ENCODE measurements at regions not wholly inside any gene's neighbourhood (a gene's known extent, or its start where the extent isn't known, plus 50 kb on each side); places are given as distances from the start of the nearest gene placed in this dataset.

DNA sequence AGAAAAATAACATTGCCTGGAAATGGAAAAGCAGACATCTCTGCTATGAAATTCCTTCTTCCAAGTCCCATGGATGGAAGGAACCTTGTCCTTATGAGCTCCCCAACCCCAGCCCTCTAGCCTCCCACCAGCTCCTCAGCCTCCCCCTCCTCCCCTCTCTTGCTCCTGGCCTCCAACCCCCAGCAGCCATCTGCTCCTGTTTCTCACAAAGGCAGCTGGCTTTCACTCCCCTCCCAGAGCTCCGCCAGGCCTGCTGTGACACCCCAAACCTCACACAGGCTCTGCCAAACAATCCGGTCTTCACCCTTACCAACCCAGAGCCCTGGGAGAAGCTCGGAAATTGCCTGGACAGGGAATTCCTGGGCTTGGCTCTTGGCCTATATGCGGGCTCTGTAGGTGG is 69.2 kb downstream of the KLHDC7A start:
- Histone ChIP-seq H3K4me3 (ENCODE audit: insufficient read depth, low read length) (no peak overlapping the region), H4K20me1 (ENCODE audit: insufficient read depth, low read length) (no peaks in the 10 kb centered on the region), H3K27me3 (ENCODE audit: insufficient read depth, low read length) (no peaks in the 10 kb centered on the region), H3K27ac (ENCODE audit: low read depth, low read length) (no peak overlapping the region), H2AFZ (ENCODE audit: low read length) (no peak overlapping the region), H3K9me3 (ENCODE audit: low read depth, low read length) (no peaks in the 10 kb centered on the region), H3K4me1 (ENCODE audit: insufficient read depth, low read length) (no peaks in the 10 kb centered on the region), H3K4me2 (ENCODE audit: insufficient read depth, low read length) (no peak overlapping the region), H3K36me3 (ENCODE audit: insufficient read depth, low read length) (no peaks in the 10 kb centered on the region), H3K79me2 (ENCODE audit: insufficient read depth, low read length) (no peaks in the 10 kb centered on the region)
- TF ChIP-seq, protein P1, sequence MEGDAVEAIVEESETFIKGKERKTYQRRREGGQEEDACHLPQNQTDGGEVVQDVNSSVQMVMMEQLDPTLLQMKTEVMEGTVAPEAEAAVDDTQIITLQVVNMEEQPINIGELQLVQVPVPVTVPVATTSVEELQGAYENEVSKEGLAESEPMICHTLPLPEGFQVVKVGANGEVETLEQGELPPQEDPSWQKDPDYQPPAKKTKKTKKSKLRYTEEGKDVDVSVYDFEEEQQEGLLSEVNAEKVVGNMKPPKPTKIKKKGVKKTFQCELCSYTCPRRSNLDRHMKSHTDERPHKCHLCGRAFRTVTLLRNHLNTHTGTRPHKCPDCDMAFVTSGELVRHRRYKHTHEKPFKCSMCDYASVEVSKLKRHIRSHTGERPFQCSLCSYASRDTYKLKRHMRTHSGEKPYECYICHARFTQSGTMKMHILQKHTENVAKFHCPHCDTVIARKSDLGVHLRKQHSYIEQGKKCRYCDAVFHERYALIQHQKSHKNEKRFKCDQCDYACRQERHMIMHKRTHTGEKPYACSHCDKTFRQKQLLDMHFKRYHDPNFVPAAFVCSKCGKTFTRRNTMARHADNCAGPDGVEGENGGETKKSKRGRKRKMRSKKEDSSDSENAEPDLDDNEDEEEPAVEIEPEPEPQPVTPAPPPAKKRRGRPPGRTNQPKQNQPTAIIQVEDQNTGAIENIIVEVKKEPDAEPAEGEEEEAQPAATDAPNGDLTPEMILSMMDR (IDR thresholded peaks at IDR 0.05; ENCODE audit: extremely low read depth, low read depth, low read length): no peak
- no peak for DNase-seq (ENCODE audit: insufficient read length, low spot score, missing footprints)

DNA sequence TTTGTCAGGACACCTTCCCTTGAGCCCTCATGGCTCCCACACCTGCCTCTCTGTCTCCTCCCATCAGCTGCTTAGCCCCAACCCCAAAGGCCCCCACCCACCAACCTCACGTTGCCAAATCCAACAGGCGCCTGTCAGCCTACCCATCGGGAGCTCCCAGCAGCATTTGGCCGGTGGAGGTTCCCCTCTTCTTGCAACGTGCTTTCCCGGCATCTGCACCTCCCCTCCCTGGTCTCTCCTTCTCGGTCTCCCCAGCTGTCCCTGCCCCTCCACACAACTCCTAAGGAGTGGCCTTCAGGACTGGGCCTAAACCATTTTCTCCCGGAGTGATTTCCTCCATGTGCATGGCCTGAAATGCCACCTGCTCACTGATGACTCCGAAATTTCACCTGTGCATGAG is 71.9 kb downstream of the KLHDC7A start:
- no peaks in the 10 kb centered on the region for H3K36me3 ChIP-seq (ENCODE audit: insufficient read depth, low read length)
- no peak for DNase-seq (ENCODE audit: insufficient read length, low spot score, missing footprints)
- no peaks in the 10 kb centered on the region for H3K9me3 ChIP-seq (ENCODE audit: low read depth, low read length)

DNA sequence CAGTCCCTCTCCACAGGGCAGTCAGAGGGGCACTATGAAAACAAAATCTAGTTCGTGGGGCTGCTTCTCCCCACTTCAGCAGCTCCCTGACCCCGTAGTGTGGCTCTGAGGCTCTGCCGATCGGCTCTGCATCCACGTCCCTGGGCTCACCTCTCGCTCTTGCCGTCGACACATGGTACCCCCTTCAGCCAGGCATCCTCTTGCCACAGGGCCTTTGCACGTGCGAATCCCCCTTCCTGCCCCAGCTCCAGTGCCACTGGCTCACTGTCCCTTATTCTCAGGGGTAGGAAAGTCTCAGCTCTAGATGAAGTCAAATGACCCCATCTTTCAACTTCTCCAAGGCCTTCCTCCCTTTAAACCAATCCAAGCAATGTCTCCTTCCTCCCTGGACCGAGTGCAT is 72.7 kb downstream of the KLHDC7A start:
- peaks cover 7% of the 10 kb centered on the region for H3K27me3 ChIP-seq (ENCODE audit: insufficient read depth, low read length)
- TF ChIP-seq, protein P1 (IDR thresholded peaks at IDR 0.05; ENCODE audit: extremely low read depth, low read depth, low read length): no peak

More for the DNA sequence above, 71.9 kb downstream of the KLHDC7A start:
- Histone ChIP-seq H3K27me3 (ENCODE audit: insufficient read depth, low read length) (peaks cover 4% of the 10 kb centered on the region), H3K4me2 (ENCODE audit: insufficient read depth, low read length) (no peak overlapping the region), H3K79me2 (ENCODE audit: insufficient read depth, low read length) (no peaks in the 10 kb centered on the region), H3K27ac (ENCODE audit: low read depth, low read length) (no peak overlapping the region), H3K4me3 (ENCODE audit: insufficient read depth, low read length) (no peak overlapping the region), H3K4me1 (ENCODE audit: insufficient read depth, low read length) (no peaks in the 10 kb centered on the region), H2AFZ (ENCODE audit: low read length) (no peak overlapping the region), H4K20me1 (ENCODE audit: insufficient read depth, low read length) (no peaks in the 10 kb centered on the region)
- TF ChIP-seq, protein P1 (IDR thresholded peaks at IDR 0.05; ENCODE audit: extremely low read depth, low read depth, low read length): no peak

DNA sequence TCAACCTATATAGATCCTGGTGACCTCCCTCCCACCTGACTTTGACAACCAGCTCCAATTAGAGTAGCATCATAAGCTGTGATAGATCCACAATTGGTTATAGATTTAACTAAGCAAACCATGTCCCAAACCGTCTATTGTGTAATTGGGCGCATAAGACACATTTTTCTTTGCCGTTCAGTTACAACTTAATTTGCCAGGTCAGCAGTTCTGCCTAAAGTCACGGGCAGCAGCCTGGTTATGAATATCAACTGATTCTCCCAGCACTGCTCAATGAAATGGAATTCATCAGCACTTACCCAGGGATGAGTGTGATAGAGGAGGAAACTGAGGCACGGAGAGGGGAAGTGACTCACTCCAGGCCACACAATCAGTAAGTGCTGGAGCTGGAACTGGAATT is 73.4 kb downstream of the KLHDC7A start:
- H3K9me3 ChIP-seq (ENCODE audit: low read depth, low read length): no peaks in the 10 kb centered on the region
- H3K4me1 ChIP-seq (ENCODE audit: insufficient read depth, low read length): no peaks in the 10 kb centered on the region
- no peaks in the 10 kb centered on the region for H4K20me1 ChIP-seq (ENCODE audit: insufficient read depth, low read length)
- no peaks in the 10 kb centered on the region for H3K36me3 ChIP-seq (ENCODE audit: insufficient read depth, low read length)
- H3K27ac ChIP-seq (ENCODE audit: low read depth, low read length): no peak overlapping the region
- H3K79me2 ChIP-seq (ENCODE audit: insufficient read depth, low read length): no peaks in the 10 kb centered on the region
- H2AFZ ChIP-seq (ENCODE audit: low read length): no peak overlapping the region
- H3K4me3 ChIP-seq (ENCODE audit: insufficient read depth, low read length): no peak overlapping the region
- H3K4me2 ChIP-seq (ENCODE audit: insufficient read depth, low read length): no peak overlapping the region
- H3K27me3 ChIP-seq (ENCODE audit: insufficient read depth, low read length): peaks cover 8% of the 10 kb centered on the region
- TF ChIP-seq, protein P1 (IDR thresholded peaks at IDR 0.05; ENCODE audit: extremely low read depth, low read depth, low read length): no peak
- no peak for DNase-seq (ENCODE audit: insufficient read length, low spot score, missing footprints)

More for the DNA sequence above, 72.7 kb downstream of the KLHDC7A start:
- H2AFZ ChIP-seq (ENCODE audit: low read length): no peak overlapping the region
- no peaks in the 10 kb centered on the region for H4K20me1 ChIP-seq (ENCODE audit: insufficient read depth, low read length)
- DNase-seq (ENCODE audit: insufficient read length, low spot score, missing footprints): no peak
- no peaks in the 10 kb centered on the region for H3K9me3 ChIP-seq (ENCODE audit: low read depth, low read length)
- H3K4me3 ChIP-seq (ENCODE audit: insufficient read depth, low read length): no peak overlapping the region
- no peak overlapping the region for H3K4me2 ChIP-seq (ENCODE audit: insufficient read depth, low read length)
- no peaks in the 10 kb centered on the region for H3K36me3 ChIP-seq (ENCODE audit: insufficient read depth, low read length)
- no peaks in the 10 kb centered on the region for H3K4me1 ChIP-seq (ENCODE audit: insufficient read depth, low read length)
- no peak overlapping the region for H3K27ac ChIP-seq (ENCODE audit: low read depth, low read length)
- no peaks in the 10 kb centered on the region for H3K79me2 ChIP-seq (ENCODE audit: insufficient read depth, low read length)
